GM12878 (cell line): ENCODE measurements at regions not wholly inside any gene's neighbourhood (a gene's known extent, or its start where the extent isn't known, plus 50 kb on each side); places are given as distances from the start of the nearest gene placed in this dataset.

Experiments used
- ATAC-seq: fragments of 200-7000 bp; cut with Tn5 transposase; 3 replicates; pipeline ENCODE4 v1.9.1; 2020; ENCODE audit warnings: mild to moderate bottlenecking, moderate library complexity
- BruUV-seq: library from RNA; stranded (reverse); fragments of 400-500 nt; replicated peaks from 2 replicates; lab custom pipeline; 2021; lab: Mats Ljungman, UMichigan
- CTCF ChIA-PET: fragments of 300-600 bp; sonication (Branson Sonifier 250); formaldehyde crosslinking; extraction: SDS; loops from one replicate; lab custom pipeline; 2021; ENCODE audit warnings: inconsistent platforms; lab: Yijun Ruan, JAX
- POLR2A ChIA-PET: fragments of 350-600 bp; formaldehyde crosslinking; extraction: SDS; loops from one replicate; lab custom pipeline; 2021; ENCODE audit warnings: inconsistent platforms; lab: Charles Lee
- RAD21 ChIA-PET: fragments of 300-600 bp; sonication (Branson Sonifier 250); formaldehyde crosslinking; loops from one replicate; lab custom pipeline; 2023; ENCODE audit warnings: antibody characterized with exemption; ENCODE audit not compliant: unreplicated experiment; lab: Charles Lee
- SMC1A ChIA-PET: fragments of 300-600 bp; sonication (Branson Sonifier 250); formaldehyde crosslinking; loops from one replicate; lab custom pipeline; 2023; ENCODE audit not compliant: unreplicated experiment, uncharacterized antibody; lab: Charles Lee
- DNase-seq: peaks from one replicate; pipeline ENCODE4 v3.0.0-alpha.2; 2011; ENCODE audit warnings: low read depth, low spot score
- FAIRE-seq: peaks from 3 replicates; lab custom pipeline; 2011; peaks lifted over from hg19 to GRCh38; lab: Jason Lieb, UNC
- H2AFZ ChIP-seq: 2 replicates; pipeline ENCODE4 v1.6.0; 2011; ENCODE audit warnings: low read depth, low read length, control low read depth; ENCODE audit not compliant: control insufficient read depth
- H3K27ac ChIP-seq: 2 replicates; pipeline ENCODE4 v1.5.1; 2011; ENCODE audit warnings: control low read depth; ENCODE audit not compliant: control insufficient read depth, insufficient read depth
- H3K27me3 ChIP-seq, 2 experiments: replicated peaks in 1 of 2; 2 replicates each; pipeline versions ENCODE4 v1.6.0 to v1.6.1; 2011; ENCODE audit warnings: low read length in 1 of 2; ENCODE audit not compliant: control insufficient read depth in 2 of 2, insufficient read depth in 2 of 2
- H3K36me3 ChIP-seq, 2 experiments: 2 replicates each; pipeline ENCODE4 v1.5.1; 2011; ENCODE audit warnings: low read length in 1 of 2; ENCODE audit not compliant: control insufficient read depth in 2 of 2, insufficient read depth in 2 of 2
- H3K4me1 ChIP-seq: 2 replicates; pipeline ENCODE4 v1.6.1; 2011; ENCODE audit warnings: mild to moderate bottlenecking, low read length, moderate library complexity, mixed read lengths; ENCODE audit not compliant: control insufficient read depth, insufficient read depth
- H3K4me2 ChIP-seq: 2 replicates; pipeline ENCODE4 v1.6.0; 2011; ENCODE audit warnings: control low read depth; ENCODE audit not compliant: control insufficient read depth, insufficient read depth
- H3K4me3 ChIP-seq: fragments of 200-600 bp; sonication (generic); 2 replicates; pipeline ENCODE4 v1.5.1; 2016
- H3K79me2 ChIP-seq: 2 replicates; pipeline ENCODE4 v1.6.0; 2011; ENCODE audit warnings: low read length; ENCODE audit not compliant: control insufficient read depth, insufficient read depth
- H3K9ac ChIP-seq: 2 replicates; pipeline ENCODE4 v1.8.0; 2011; ENCODE audit warnings: low read length, control low read depth, mixed read lengths; ENCODE audit not compliant: control insufficient read depth, insufficient read depth
- H3K9me3 ChIP-seq: replicated peaks from 3 replicates; pipeline ENCODE4 v1.5.1; 2011; ENCODE audit warnings: mild to moderate bottlenecking, low read length; ENCODE audit not compliant: control insufficient read depth, insufficient read depth
- H4K20me1 ChIP-seq: 2 replicates; pipeline ENCODE4 v1.6.0; 2011; ENCODE audit not compliant: control insufficient read depth, insufficient read depth
- BRCA1 ChIP-seq: IDR thresholded peaks from 2 replicates; pipeline ENCODE4 v1.6.1; 2011; ENCODE audit warnings: low read depth, low read length, improper control_type of control experiment
- EGR1 ChIP-seq, 2 experiments: IDR thresholded peaks; 1 replicate in 1 of 2; 2 replicates in 1 of 2; pipeline ENCODE4 v1.6.1; 2011 to 2012; ENCODE audit warnings: low read depth in 2 of 2, low read length in 2 of 2, borderline replicate concordance in 1 of 2, mild to moderate bottlenecking in 1 of 2, moderate library complexity in 1 of 2
- EZH2 ChIP-seq: IDR thresholded peaks from 2 replicates; pipeline ENCODE4 v1.6.1; 2012; ENCODE audit warnings: low read depth, mild to moderate bottlenecking, control low read depth, inconsistent platforms, low read length, borderline replicate concordance; ENCODE audit not compliant: control insufficient read depth
- GATAD2B ChIP-seq: fragments of 450-650 bp; conservative IDR thresholded peaks from 2 replicates; pipeline ENCODE4 v1.6.1; 2017; ENCODE audit warnings: low read depth, mild to moderate bottlenecking, moderate library complexity
- JUND ChIP-seq: IDR thresholded peaks from 2 replicates; pipeline ENCODE4 v1.6.1; 2012; ENCODE audit warnings: low read depth, mild to moderate bottlenecking, low read length, improper control_type of control experiment, moderate library complexity
- NR2C2 ChIP-seq: IDR thresholded peaks from 2 replicates; pipeline ENCODE4 v1.6.1; 2011; ENCODE audit warnings: borderline replicate concordance, low read depth; ENCODE audit not compliant: control insufficient read depth, insufficient read length
- POLR2AphosphoS2 ChIP-seq: IDR thresholded peaks from 2 replicates; pipeline ENCODE4 v1.6.1; 2011; ENCODE audit warnings: low read depth, mild to moderate bottlenecking, low read length, improper control_type of control experiment, moderate library complexity
- RELA ChIP-seq: fragments of 450-650 bp; IDR thresholded peaks from 2 replicates; pipeline ENCODE4 v1.8.0; 2014; ENCODE audit warnings: borderline replicate concordance; ENCODE audit not compliant: partially characterized antibody
- SIN3A ChIP-seq: IDR thresholded peaks from 2 replicates; pipeline ENCODE4 v1.6.1; 2012; ENCODE audit warnings: low read depth, low read length, improper control_type of control experiment
- SP1 ChIP-seq: IDR thresholded peaks from one replicate; pipeline ENCODE4 v1.6.1; 2011; ENCODE audit warnings: low read depth, low read length
- STAT1 ChIP-seq: fragments of 450-650 bp; conservative IDR thresholded peaks from 2 replicates; pipeline ENCODE4 v1.6.1; 2014; ENCODE audit warnings: antibody characterized with exemption, mild to moderate bottlenecking
- WGBS: methylation state at CpG from one replicate; pipeline ENCODE4 v1.1.6; 2016; ENCODE audit warnings: low lambda C conversion rate; ENCODE audit not compliant: insufficient replicate concordance, insufficient coverage; ENCODE audit errors: missing lambda C conversion rate; 5-methylcytosine and 5-hydroxymethylcytosine counted together
- in situ Hi-C: fragments of 300-500 bp; cut with MboI; formaldehyde crosslinking; loops from 9 replicates; pipeline ENCODE4 v1.14.3; 2018; ENCODE audit warnings: mixed read lengths
- intact Hi-C: fragments of 100-400 bp; cut with micrococcal nuclease; formaldehyde crosslinking; loops from one replicate; pipeline ENCODE4 v1.14.2; 2022; ENCODE audit not compliant: unreplicated experiment
- TF ChIP-seq, protein P1 (sequence below): fragments of 450-650 bp; conservative IDR thresholded peaks from 2 replicates; pipeline ENCODE4 v1.6.1; 2017; ENCODE audit warnings: mild to moderate bottlenecking, moderate library complexity
- TF ChIP-seq, protein P2 (sequence below): IDR thresholded peaks from 2 replicates; pipeline ENCODE4 v1.6.1; 2011; ENCODE audit warnings: low read depth, low read length, improper control_type of control experiment, borderline replicate concordance
- TF ChIP-seq, protein P3 (sequence below): fragments of 450-650 bp; IDR thresholded peaks from 2 replicates; pipeline ENCODE4 v1.6.1; 2018; ENCODE audit warnings: borderline replicate concordance, mild to moderate bottlenecking; ENCODE audit not compliant: partially characterized antibody

DNA sequence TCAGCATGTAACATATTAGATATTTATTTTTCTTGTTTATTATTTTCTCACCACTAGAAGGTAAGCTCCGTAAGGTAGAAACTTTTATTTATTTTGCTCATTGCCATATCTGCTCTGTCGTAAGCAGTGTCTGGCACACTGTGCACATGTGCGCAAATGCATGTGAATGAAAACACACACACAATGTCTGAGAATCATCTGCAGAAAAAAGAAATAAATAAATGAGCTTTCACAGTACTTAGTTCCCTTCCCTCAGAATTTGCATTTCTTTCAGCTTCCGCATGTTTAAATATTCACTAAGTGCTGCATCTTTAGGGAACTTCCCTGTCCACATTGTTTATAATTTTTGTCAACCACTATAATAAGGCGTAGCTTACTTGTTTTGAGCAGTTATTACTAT, 963.0 kb upstream of the PABPC4L start:
- ChIA-PET CTCF (no interaction called here), SMC1A (interaction anchor here (1.0 to 1.9 kb wide), 3 partner anchors 10 to 17 kb away, joined by 3 to 7 read pairs (median 4); no protein-coding TSS in a partner anchor)

DNA sequence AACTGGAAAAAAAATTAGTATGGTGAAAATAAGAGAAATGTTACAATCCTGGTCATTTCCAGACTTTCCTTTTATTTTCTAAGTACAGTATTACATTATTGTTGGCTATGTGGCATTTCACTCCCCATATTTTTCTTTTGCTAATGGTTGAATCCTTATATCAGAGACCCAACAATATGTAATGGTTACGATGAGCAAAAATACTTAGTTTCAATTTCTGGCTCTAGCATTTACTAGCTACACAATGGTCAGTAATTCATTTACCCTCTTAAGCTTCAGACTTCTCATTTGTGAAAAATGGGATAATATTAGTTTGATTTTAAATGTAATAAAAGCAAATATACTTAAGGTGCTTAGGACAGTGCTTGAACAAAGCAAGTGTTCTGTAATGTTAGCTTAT, 942.9 kb upstream of the PABPC4L start:
- ChIA-PET RAD21 (no interaction called here), CTCF (no interaction called here), SMC1A (no interaction called here), POLR2A (no interaction called here)
- H3K4me1 ChIP-seq: no peaks in the 10 kb centered on the region
- intact Hi-C loops: no loop called here
- ATAC-seq (no peak), DNase-seq (no peak), FAIRE-seq (no peak)
- H4K20me1 ChIP-seq: no peaks in the 10 kb centered on the region
- H3K9ac ChIP-seq: no peak overlapping the region
- H3K9me3 ChIP-seq: no peaks in the 10 kb centered on the region
- WGBS: 0% methylated on average over 1 of the region's 1 CpG
- no peak overlapping the region for H3K4me2 ChIP-seq
- H3K27me3 ChIP-seq: no peaks in the 10 kb centered on the region
- H2AFZ ChIP-seq: no peak overlapping the region
- in situ Hi-C loops: no loop called here
- H3K79me2 ChIP-seq: no peaks in the 10 kb centered on the region
- no TSS peak for BruUV-seq
- H3K36me3 ChIP-seq: no peaks in the 10 kb centered on the region
- H3K27ac ChIP-seq: no peak overlapping the region
- H3K4me3 ChIP-seq: no peak overlapping the region
- TF ChIP-seq POLR2AphosphoS2 (no peak), EGR1 (IDR thresholded peaks at IDR 0.05; ENCODE audit: borderline replicate concordance in 1 of 2, low read depth in 2 of 2, low read length in 2 of 2) (no peak), EZH2 (no peak), SIN3A (no peak), JUND (no peak), GATAD2B (no peak), NR2C2 (no peak), SP1 (no peak)
- TF ChIP-seq, protein P1, sequence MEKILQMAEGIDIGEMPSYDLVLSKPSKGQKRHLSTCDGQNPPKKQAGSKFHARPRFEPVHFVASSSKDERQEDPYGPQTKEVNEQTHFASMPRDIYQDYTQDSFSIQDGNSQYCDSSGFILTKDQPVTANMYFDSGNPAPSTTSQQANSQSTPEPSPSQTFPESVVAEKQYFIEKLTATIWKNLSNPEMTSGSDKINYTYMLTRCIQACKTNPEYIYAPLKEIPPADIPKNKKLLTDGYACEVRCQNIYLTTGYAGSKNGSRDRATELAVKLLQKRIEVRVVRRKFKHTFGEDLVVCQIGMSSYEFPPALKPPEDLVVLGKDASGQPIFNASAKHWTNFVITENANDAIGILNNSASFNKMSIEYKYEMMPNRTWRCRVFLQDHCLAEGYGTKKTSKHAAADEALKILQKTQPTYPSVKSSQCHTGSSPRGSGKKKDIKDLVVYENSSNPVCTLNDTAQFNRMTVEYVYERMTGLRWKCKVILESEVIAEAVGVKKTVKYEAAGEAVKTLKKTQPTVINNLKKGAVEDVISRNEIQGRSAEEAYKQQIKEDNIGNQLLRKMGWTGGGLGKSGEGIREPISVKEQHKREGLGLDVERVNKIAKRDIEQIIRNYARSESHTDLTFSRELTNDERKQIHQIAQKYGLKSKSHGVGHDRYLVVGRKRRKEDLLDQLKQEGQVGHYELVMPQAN: no peak
- TF ChIP-seq, protein P2, sequence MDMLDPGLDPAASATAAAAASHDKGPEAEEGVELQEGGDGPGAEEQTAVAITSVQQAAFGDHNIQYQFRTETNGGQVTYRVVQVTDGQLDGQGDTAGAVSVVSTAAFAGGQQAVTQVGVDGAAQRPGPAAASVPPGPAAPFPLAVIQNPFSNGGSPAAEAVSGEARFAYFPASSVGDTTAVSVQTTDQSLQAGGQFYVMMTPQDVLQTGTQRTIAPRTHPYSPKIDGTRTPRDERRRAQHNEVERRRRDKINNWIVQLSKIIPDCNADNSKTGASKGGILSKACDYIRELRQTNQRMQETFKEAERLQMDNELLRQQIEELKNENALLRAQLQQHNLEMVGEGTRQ: no peak
- TF ChIP-seq, protein P3, sequence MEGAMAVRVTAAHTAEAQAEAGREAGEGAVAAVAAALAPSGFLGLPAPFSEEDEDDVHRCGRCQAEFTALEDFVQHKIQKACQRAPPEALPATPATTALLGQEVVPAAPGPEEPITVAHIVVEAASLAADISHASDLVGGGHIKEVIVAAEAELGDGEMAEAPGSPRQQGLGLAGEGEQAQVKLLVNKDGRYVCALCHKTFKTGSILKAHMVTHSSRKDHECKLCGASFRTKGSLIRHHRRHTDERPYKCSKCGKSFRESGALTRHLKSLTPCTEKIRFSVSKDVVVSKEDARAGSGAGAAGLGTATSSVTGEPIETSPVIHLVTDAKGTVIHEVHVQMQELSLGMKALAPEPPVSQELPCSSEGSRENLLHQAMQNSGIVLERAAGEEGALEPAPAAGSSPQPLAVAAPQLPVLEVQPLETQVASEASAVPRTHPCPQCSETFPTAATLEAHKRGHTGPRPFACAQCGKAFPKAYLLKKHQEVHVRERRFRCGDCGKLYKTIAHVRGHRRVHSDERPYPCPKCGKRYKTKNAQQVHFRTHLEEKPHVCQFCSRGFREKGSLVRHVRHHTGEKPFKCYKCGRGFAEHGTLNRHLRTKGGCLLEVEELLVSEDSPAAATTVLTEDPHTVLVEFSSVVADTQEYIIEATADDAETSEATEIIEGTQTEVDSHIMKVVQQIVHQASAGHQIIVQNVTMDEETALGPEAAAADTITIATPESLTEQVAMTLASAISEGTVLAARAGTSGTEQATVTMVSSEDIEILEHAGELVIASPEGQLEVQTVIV: no peak

More for the DNA sequence above, 963.0 kb upstream of the PABPC4L start:
- Histone ChIP-seq H2AFZ (no peak overlapping the region), H3K9me3 (no peaks in the 10 kb centered on the region), H3K9ac (no peak overlapping the region), H3K4me2 (no peak overlapping the region), H3K4me1 (no peaks in the 10 kb centered on the region), H3K27me3 (no peaks in the 10 kb centered on the region), H4K20me1 (no peaks in the 10 kb centered on the region), H3K4me3 (no peak overlapping the region), H3K36me3 (no peaks in the 10 kb centered on the region), H3K79me2 (no peaks in the 10 kb centered on the region), H3K27ac (no peak overlapping the region)
- intact Hi-C loops: no loop called here
- POLR2A ChIA-PET: interaction anchor here (0.7 to 1.6 kb wide), 2 partner anchors 13 to 116 kb away, joined by 3 read pairs; no protein-coding TSS in a partner anchor
- RAD21 ChIA-PET: no interaction called here
- ATAC-seq (no peak), FAIRE-seq (no peak), DNase-seq (no peak)
- no peak for TF ChIP-seq STAT1
- TF ChIP-seq RELA: no peak
- no peak for TF ChIP-seq BRCA1
- in situ Hi-C loops: no loop called here
- no TSS peak for BruUV-seq
- WGBS: 76% methylated on average over 5 of the region's 5 CpGs
